ENCODE measurements at regions not wholly inside any gene's neighbourhood (a gene's known extent, or its start where the extent isn't known, plus 50 kb on each side); places are given as distances from the start of the nearest gene placed in this dataset.

DNA sequence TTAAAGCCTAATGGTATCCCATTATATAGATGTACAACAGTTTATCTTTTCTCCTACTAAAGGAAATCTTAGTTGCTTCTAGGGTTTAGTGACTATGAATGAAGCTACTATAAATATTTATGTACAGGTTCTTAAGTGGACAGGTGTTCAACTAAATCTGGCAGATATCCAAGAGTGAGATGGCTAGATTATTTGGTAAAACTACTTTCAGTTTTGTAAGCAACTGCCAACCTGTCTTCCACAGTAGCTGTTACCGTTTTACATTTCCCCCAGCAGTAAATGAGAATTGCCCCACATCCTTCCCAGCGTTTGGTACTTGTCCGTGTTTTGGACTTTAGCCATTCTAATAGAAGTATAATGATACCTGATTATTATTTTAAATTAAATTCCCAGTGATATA is 144.9 kb upstream of the MAGI2 start:
- TF ChIP-seq POLR2A (IDR thresholded peaks at IDR 0.05; ENCODE audit: low read length) (no peak), GATA1 (IDR thresholded peaks at IDR 0.05; ENCODE audit: low read depth, low read length) (no peak)
